NCI-H2081 (cell line): ENCODE measurements at regions not wholly inside any gene's neighbourhood (a gene's known extent, or its start where the extent isn't known, plus 50 kb on each side); places are given as distances from the start of the nearest gene placed in this dataset.
"Not testable (repeated sequence)": the region's sequence is repeated elsewhere in the genome, so short reads cannot be mapped to it uniquely, and the experiment has no call there.

ENCODE experiments used
- DNase-seq, 2 experiments: peaks; one replicate each; lab custom pipeline; 2025; lab: John Stamatoyannopoulos, UW

GRCh38 chr17:36695710-36696109, 94.3 kb downstream of the MRM1 start:
- not testable (repeated sequence) for DNase-seq

DNA sequence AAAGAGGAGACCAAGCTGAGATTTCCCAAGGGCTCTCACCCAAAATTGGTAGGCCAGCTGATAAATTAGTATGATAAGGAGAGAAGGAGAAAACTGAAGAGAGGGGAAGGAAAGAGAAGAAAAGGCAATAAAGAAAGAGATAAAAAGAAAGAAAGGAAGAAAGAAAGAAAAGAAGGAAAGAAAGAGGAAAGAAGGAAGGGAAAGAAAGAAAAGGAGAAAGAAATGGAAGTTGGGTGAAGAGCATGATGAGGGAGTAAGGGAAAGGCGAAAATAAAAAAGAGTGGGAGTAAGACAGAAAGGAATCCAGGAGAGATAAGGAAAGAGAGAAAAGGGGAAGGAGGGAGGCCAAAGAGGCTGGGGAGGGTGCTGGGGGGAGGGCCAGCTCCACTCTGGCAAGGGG, 95.4 kb downstream of the MRM1 start:
- no peak for DNase-seq

GRCh38 chr17:36697903-36698530, 96.6 kb downstream of the MRM1 start:
- no peak for DNase-seq

- no peak for DNase-seq
Observed at GRCh38 chr17:36701429-36702099, 100.2 kb downstream of the MRM1 start.

DNA sequence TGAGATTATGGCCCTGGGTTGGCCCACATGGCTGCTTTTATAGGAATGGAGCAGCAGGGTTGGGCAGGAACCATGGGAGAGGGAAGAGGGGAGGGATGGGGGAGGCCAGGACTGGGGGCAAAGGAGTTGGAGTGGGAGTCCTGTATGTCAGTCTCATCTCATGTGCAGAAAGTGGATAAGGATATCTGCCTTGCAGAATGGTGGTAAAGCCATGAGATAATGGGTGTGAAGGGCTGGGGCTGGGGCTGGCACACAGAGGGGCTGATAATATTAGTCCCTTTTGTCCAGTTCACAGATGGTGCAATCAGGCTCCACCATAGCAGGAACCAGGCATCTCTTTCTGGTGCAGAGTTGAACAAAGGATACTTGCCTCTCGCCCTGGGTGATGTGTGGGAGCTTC, 101.3 kb downstream of the MRM1 start:
- no peak for DNase-seq

DNA sequence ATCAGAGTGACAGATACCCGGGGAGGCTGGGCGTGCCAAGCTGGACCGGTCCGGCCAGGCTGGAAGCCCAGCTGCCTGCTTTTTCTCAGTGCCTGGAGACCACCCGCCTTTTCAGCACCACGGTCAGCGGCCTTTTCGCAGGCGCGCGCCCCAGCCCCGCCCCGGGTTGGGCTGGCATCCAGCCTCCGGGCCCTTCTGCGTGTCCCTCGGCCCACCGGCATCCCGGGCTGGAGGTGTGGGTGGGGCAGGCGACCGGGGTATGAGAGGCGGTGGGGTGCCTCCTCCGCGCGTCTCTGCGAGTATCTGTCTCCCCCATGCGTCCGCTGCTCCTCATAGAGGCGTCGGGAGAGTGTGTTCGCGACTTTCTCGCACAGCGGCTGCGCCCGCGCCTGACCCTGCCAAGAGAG, 102.5 kb downstream of the MRM1 start:
- DNase-seq: no peak

- no peak for DNase-seq
Observed at GRCh38 chr17:36705283-36705795, 104.0 kb downstream of the MRM1 start.

DNA sequence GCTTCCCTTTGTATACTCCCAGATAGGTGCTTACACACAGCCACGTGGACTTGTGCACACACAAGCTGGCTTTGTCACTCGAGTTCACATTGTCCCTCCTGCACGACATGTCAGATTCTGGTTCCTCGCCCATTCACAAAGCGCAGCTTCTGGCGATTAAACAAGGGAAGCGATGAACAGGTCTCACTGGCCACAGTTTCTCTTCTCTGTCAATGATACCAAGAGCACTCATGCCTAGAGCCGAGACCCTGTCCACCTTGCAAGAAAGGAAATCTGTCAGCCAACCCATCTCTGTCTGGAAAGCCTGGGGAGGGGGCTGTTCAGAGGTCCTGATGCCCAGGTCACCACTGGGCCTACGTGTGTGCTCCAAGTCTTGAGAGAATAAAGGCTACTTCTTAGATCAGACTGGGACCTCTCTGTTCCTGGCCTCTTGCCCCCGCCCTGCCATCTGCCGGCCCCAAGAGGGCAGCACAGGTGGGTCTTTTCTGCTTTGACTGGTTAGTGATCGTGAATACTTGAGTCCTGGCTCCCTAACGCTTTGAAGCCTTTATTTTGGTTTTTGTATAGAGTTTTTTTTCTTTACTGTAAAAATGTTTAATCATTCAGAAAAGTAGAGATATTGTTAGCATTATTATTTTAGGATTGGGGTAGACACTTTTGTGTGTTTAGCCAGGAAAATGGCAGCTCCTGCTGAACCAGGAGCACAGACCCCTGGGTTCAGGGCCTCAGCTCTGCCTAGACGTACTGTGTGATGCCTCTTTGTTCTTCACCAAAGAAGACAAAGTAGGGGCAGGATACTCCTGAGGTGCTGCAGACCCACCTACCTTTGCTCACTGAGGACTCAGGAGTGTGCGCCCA, 104.7 kb downstream of the MRM1 start:
- DNase-seq: peak; percentile 48 to 52

DNA sequence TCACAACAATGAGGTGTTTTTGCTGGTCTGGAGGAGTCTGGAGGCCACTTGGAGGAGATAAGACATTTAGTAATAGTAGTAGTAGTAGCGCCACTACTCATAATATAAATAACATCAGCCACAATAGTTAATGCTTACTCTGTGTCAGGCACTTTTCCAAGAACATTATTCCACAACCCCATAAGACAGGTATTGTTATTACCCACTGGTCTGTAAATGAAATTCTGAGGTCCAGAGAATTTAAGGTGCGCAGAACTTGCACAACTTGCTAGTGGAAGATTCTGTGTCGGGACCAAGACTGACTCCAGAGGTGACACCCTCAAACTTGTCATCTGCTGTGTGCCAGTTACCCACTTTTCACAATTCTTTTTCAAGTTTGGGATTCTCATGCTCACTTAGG, 106.5 kb downstream of the MRM1 start:
- no peak for DNase-seq

- no peak for DNase-seq
Observed at GRCh38 chr17:36714789-36715188, 113.4 kb downstream of the MRM1 start.

- no peak for DNase-seq
Observed at GRCh38 chr17:36715951-36716350, 114.6 kb downstream of the MRM1 start.

DNA sequence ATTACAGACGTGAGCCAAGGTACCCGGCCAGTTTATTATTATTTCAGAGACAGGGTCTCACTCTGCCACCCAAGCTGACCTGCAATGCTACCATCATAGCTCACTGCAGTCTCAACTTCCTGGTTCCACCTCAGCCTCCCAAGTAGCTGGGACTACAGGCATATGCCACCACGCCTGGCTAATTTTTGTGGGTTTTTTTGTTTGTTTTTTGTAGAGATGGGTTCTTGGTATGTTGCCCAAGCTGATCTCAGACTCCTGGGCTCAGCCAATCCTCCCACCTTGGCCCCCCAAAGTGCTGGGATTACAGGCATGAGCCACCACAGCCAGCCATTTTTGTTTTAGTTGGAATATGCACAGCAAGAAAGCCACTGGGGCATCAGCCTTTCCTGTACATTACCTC, 115.7 kb downstream of the MRM1 start:
- DNase-seq: no peak

GRCh38 chr17:36720131-36720530, 118.7 kb downstream of the MRM1 start:
- no peak for DNase-seq

DNA sequence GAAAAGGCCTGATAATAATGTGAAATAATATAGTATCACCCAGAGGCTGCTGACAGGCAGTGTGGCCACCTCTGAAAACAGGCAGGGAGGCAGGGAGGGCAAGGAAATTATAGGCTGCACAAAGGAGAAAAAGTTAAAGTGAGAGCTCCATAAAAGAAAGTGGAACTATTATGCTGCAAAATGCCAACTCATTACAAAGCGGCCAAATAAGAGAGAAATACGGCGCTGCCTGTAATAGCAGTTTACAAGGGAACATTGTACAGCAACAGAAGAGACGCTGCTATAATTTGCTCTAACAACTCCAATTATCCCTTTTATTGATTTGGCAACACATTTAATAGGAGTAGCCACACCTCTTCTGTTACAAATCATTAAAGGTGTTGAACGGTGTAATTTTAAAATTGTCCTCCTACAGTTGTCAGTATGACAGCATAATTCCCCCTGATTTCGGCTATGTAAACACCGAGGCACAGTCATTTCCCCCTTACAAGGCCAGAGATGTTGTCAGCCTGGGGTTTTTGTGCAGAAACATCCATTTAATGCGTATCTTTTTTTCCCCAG, 120.3 kb downstream of the MRM1 start:
- DNase-seq: peak; percentile 93 to 99

DNA sequence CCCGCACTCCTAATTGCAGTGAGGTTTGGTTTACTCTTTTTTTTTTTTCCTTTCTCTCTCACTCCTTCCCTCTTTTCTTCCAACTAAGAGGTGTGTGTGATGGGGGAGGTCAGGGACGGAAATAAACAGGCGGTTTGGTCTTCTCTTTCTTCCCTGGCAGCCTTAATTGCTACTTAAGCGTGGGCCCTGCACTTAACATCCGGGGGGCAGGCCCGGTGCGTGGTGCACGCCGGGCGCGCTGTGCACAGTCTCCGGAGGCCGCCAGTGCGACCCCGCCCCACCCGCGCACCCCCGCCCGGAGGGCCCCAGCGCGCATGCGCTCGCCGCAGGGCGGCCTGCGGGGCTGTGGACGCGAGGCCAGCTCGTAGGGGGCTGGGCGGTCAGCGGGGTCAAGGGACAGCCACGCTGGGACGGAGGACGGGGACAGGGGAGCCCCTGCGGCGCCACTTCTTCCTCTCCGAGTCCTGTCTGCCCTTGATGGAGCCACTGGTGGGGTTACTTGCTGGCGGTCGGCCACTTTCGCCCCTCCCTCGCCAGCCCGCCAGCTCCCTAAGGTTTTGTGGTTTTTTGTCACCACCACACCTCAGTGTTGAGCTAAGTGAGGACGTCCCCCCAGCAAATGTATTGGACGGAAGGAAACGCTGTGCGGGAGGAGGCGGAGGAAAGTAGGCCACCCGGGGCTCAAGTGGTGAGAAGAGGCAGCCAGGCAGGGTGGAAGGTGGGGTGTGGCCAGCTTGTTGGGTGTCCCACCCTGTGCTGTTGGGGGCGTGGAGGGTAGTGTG, 120.9 kb downstream of the MRM1 start:
- DNase-seq: peak; percentile 80 to 89

DNA sequence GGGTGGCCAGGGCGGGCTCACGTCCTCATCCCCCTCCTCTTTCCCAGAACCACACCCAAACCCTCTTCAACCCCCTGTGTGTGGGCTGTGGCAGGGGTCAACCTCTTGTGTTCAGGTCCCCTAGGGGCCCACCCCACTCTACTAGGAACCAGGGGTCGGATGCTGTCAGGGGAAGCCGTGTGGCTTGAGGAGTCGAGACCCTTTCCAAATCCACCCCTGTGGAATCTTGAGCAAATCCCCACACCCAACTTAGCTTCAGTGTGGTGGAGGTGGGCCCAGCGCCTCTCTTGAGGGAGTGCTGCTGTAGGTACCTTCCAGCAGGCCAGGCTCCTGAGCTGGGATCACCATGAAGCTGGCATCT, 121.5 kb downstream of the MRM1 start:
- DNase-seq: no peak

DNA sequence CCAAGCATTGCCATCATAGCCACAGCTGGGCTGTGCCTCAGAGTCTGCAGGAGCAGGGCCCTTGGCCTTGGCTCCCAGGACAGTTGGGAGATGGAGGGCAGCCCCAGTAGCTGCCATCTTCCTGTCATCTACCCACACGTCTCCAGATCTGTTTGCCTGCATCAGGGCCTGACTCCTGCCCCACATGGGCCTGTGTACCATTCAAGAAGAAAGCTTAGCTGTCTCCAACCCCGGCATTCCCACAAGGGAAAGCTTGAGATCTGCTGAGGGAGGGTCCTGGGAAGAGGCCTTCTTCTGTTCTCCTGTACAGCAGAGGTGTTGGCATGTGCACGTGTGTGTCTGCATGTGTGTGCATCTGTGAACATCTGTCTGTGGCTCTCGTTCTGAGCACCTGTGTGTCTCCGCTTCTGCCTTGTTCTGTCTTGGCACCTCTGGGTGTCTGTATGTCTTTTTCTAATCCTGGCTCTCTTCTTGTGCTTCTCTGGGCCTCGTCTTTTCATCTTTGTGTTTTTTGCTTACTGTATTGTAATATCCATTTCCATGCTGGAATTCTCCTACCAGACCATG, 122.2 kb downstream of the MRM1 start:
- no peak for DNase-seq

DNA sequence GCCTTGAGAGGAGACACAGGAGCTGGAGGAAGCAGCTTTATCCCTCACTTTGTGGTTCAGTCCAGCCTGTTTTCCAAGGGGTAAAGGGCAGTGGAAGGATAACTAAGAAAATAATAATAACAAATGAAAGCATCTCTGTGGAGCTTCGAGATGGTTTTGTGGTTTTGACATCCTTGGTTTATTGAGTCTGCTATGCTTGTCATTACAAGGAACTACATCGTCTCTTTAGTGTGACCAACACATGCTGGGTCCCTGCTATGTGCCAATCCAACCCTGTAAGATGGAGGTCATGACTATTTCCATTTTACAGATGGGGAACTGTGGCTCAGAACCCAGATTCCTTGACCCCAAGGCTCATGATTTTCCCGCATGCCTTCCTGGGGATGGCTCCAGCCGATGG, 124.8 kb downstream of the MRM1 start:
- DNase-seq: no peak

DNA sequence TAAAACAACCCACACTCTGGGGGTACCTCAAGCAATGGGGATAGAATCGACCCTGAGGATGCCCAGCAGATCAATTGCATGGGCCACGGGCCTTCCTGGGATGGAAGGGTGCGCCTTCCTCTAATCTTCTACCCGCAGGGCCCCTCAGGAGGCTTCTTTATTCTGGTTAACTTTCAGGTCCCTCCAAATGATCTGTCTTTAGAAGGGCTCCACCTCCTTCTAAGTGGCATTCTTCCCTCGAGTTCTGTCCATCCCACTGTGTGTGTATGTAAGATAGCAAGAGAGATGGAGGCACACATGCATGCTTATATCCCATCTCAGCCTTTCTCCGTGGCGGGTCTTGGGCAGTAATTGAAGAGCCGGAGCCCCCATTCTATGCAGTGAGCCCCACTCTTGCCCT, 125.7 kb downstream of the MRM1 start:
- no peak for DNase-seq

DNA sequence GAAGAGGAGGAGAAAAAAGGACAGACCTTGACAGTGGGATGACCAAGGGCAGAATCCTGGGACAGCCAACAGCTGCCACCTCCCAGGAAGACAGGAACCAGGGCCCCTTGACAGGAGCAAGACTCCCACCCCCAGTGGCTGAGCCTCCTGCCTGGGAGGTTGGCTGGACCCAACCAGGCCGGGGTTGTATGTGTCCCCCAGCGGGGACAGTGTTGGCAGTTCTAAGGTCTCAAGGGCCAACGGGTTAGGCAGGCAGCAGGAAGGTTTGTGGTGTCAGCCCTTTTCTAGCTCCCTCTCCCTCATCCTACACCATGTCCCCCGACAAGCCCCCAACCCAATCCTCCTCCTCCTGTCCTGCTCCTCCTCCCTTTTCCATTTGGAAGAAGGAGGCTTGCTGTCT, 126.2 kb downstream of the MRM1 start:
- DNase-seq: no peak
